Nucleus accumbens (tissue), 56 donors: ENCODE measurements at regions not wholly inside any gene's neighbourhood (a gene's known extent, or its start where the extent isn't known, plus 50 kb on each side); places are given as distances from the start of the nearest gene placed in this dataset.

ENCODE experiments used
- DNase-seq, 56 donors: peaks; one replicate each; lab custom pipeline; 2025; lab: John Stamatoyannopoulos, UW

DNA sequence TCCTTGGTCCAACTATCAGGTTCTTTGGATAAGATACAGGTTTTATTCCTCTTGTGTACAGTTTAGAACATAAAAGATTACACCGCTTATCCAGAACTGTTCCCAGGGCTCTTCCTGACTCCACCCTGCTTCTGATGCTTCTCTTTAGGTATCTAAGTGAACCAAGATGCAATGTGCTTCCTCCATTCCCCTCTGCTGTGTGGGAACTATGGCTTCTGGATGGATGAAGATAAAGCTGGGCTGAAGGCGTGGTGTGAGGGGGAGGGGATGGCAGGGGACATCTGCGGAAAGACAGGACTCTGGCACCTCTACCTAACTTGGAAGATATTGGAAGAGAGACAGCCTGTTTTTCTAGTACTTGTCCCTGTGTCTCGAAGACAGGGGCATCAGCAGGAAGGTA lies 209.9 kb upstream of the TBX20 start:
- DNase-seq = no peak

DNA sequence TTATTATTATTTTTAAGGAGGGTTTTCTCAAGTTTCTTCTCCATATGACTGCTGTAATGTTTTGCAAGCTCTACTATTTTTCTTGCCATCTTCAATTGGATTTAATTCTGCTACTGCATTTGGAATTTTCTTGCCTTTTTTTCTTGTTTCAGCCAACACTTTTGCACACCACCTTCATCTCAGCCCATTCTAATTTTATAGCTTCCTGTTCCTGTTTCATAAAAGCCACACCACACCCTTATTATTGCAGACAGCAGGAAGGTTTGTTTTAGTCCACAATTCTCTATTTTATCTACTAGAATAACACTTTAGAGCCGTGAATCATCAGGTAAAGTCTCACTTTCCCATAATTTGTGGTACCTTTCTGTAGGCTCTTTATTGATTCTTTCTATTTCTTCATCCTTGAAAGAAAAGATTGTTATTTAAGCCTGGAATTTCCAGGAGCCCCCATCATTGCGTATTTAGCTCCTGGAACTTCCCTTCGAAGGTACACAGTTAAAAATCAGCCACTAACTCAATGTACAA lies 209.3 kb upstream of the TBX20 start:
- DNase-seq = no peak

DNA sequence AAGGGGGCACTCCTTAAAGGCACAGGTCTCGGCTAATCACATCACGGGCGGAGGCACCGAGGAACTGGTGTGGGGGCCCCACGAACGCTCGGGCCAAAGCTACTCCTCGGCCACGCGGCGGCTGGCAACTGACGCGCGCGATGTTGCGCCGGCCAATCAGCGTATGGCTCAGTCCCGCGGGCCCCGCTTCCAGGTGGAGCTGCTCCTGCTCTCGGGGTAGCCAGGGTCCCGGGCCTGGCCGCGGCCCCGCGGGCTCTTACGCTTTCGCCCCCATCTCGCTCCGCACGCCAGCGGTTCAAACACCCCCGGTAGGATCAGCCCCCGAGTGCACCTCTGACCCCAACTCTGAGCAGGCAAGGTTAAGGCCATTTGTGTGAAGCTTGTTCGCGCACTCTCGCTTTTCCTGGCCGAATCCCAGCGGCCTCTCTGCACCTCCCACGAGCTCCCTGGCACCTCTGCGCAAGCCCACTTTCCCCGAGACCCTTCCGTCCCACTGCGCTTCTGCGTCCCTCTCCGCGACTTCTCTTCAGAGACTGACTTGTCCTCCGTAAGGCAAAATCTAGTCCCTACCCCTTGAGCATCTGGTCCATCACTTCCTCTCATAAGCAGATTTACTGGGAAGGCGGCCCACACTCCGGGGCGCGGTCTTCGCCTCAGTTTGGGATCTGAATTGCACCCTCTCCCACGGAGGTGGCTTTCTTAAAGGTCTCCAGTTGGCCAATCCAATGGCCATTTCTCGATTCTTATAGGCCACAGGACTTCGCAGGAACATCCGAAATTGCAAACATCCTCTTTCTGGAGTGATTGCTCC lies 200.9 kb upstream of the TBX20 start:
- DNase-seq = no peak

DNA sequence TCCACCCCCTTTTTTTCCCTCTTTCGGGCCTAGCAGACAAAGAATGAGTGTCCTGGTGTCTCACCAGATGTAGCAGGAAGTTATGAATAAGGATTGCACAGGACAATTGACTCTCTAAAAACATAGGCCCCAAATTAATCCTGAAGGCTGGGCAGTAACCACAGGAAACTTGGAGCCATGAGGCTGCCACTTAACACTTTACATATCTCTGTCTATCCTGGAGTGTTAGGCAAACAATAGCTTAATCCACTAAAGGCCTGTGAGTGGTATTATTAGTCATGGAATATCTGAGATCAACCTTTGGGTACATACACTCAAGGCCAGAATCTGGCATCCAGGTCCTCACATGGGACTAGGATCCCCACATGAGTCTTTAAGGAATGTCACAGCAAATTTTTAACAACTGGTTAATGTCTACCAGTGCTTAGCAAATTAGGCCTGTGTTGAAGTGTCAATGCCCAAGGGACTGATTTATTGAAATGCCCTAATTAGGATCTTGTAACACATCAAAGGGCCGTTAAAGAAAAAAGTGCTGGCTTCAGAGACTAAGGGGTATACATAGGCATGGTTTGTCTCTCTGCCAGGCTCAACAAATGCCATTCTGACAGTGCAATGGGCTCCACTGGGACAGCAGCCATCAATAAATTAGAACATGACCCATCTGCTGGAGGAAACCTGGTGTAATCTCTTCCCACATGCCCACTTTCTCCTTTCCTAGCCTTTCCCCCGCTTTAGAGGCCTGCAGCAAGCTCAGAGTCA lies 196.7 kb upstream of the TBX20 start:
- no peak for DNase-seq

DNA sequence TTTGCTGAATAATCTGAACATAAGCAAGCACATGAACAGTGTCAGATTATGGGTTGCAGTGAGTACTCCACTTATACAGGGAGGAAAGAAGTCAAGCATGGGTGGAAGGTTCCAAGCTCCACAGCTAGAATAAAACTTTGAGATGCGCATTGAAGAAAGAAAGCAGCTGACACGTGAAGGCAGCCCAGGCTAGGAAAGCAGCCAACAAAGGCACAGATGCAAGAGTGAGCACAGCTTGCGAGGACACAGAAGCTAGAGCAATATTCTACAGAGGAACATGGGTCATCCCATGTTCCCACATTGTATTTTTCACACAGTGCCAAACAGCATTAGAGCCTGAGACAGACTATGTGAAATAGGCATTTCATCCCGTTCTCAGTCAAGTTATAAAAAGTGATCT lies 194.6 kb upstream of the TBX20 start:
- DNase-seq = no peak

DNA sequence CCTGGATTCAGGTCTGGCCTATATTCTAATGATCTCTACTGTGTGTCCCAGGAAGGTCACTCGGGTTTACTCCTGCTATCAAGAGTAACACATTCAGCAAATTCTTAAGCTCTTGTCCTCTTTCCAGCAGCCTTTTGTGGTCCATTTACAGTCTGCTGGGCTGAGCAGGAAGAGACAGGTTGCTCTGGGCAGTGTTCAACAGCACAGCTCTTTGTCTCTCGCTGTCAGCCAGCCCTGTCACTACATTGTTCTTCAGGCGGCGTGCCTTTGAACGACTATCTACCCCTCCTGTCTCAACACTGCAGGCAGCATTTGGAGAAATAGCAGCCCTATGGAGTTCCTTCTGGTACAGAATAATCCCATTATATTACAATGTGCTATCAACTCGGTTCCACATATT lies 192.2 kb upstream of the TBX20 start:
- no peak for DNase-seq

DNA sequence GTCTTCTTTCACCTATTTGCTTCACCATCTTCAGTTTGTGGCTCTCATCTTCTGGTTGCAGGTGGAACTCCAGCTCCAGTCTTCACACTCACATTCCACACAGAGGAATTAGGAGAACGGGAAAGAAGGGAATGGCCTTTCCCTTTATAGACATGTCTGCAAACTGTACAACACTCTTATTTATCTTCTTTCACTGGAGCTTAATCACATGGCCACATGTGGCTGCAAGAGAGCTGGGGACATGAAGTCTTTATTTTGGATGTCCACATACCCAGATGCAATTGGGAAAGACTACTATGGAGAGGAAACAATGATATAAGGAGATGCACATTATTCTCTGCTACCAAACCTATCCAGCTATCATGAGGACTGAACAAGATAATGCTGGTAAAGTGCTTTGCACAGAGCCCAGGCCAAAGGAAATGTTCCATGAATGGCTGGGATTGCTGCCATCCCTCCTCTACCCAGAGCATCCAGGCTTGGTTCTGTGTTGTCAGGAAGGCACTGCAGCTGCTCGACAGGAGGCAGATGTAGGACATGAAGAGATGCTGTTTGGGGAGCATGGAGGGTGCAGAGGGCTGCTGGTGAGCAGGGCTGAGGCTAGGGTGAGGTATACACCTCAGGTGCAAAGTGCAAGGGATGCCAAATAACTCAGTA lies 183.8 kb upstream of the TBX20 start:
- DNase-seq = no peak

DNA sequence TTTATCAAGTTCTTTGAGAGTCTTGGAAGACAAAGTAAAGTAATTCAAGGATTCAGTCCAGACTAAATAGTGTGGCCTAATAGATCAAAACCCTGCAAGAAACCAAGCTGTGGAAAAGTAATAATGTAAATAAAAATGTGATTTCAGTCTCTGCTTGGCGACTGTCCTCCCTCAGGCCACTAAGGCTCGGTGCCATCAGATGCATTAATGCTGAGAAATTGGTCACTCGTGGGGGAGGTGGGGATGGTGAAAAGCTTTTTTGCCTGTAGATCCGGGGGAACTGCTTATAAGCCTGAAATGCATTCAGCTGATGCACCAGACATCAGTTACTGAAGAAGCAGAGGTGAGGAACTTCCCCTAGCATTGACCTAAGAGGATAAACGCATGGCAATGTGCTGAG lies 182.6 kb upstream of the TBX20 start:
- DNase-seq = no peak

DNA sequence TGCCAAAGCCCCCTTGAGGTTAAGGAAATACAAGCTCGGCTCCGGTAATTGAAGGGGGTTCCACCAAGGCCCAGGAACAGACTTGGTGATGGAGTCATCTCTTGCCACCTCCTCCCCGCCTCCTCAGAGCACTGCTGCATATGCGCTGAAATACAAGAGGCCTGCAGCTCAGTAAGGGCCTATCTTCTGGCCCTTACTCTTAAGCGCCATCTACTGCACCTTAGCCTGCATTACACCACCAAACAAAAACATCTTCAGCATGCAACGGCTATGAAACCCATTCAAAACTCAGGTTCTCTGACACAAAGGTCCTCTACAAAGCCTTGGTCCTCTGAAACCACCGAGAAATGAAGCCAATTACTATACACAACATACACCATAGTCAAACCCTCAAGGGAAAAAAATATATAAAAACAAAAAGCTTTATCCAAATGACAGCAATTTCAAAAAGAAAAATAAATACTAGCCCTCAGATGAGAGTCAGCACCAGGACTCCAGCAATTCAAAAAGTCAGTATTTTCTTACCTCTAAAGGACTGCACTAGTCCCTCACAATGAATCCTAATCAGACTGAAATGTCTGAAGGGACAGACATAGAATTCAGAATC lies 176.8 kb upstream of the TBX20 start:
- DNase-seq = no peak

DNA sequence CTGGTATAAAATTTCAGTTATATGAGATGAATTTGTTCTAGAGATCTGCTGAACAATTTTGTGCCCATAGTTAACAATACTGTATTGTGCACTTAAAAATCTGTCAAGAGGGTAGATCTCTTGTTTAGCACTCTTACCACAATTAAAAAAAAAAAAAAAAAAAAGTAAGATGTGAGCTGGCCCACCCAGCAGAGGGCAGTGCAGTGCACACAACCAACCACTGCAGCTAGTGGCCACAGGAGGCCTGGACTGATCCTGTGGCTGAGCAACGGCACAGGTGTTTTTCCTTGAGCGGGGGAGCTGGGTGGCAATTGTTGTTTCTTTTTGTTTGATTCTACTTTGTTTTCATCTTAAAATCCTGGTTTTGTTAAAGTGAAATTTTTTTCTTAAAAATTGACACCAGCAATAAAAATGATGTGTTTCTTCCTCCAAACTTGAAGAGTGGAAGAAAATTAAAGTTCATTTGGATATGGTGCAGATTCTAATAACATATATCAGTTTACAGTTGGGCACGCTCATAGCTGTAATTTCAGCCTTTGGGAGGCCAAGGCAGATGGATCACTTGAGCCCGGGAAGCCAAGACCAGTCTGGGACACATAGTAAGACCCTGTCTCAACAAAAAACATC lies 171.1 kb upstream of the TBX20 start:
- DNase-seq = peak in 12 of 56 donors; percentile 0 to 28 (median 6)

DNA sequence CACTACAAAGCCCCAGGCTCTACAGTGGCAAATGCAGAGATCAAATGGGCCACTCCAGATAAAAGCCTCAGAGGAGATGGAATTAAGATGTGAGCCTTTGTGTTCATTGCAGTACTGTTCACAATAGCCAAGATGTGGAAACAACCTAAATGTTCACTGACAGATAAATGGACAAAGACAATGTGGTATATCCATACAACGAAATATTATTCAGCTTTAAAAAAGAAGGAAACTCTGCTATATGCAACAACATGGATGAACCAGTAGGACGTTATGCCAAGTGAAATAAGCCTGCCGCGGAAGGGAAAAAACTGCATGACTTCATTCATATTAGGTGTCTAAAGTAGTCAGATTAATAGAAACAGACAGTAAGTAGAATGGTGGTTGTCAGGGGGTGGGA lies 170.5 kb upstream of the TBX20 start:
- DNase-seq = no peak

DNA sequence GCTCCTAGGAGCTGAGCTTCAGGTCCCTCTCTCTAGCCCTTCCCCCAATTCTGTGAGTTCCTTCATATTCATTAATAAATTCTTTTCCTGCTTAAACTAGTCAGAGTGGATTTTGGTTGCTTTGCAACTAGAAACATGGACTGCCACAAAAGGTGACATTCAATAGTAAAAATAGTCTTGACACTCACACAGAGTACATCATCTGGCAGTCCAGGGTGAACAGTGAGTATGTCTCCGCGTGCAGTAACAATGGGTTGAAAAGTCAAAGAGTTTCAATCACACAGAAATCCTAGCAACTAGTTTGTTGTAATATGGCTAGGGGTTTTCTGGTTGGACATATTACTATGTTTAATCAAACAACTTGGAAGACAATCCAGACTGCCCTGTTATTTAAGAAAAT lies 168.8 kb upstream of the TBX20 start:
- no peak for DNase-seq

DNA sequence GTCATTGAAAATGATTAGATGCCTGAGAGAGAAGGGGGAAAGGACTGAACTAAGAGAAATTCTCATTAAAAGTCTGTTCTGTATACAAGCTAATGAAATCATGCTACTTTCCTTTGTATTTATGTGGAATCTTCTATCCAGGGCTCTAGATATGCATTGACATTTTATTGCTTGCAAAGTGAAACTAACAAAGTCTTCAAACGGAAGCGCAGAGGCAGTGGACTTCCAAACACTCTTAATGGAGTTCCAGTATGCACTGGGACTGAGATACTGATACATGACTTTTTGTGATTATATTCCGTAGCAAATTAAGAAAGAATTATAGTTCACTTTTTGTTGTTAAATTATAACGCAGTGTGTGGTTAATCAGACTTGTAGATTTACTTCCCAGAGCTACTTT lies 166.8 kb upstream of the TBX20 start:
- no peak for DNase-seq

DNA sequence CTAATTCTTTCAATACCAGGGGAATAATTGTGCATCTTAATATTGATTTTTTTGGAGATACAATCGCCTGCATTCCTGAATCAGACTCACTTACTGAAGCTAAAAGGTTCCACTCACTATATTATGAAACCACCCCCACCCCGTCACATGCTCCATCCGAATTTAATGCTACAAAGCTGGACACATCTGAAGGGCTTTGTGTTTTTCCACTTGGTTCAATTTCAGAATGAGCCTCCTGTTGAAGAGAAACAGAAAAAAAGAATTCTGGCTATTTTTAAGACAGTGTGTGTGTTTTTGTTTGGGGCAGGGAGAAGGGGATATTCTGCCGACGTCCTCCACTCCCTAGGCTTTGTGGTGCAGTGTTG lies 165.5 kb upstream of the TBX20 start:
- no peak for DNase-seq

DNA sequence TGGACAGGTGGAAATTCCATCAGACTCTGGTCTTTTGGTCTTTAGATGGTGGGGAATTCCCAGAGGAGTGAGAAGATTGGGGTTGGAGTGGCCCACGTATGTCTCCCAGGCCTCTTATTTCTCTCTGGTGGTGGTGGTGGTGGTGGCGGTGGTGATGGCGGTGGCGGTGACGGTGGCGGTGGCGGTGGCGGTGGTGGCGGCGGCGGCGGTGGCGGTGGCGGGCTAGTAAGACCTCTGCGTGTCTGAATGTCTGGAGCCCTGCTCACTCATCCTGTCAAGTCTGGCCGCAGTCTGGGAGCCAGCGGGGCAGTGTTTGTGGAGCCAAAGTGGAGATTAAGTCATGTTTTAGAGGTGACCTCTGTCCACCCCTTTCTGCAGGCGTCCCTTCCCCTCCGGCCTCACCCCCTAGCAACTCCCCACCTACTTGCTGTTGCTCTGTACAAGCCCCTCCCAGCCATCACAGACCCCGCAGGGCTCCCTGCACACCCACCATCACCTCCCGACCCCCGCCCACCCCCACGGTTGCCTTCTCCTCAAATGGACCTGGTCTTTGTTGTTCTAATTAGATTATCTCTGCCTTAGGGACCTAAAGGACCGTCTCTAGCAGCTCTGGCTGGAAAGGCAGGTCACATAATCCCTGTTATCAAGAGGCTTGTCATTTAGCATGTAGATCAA lies 165.0 kb upstream of the TBX20 start:
- no peak for DNase-seq

DNA sequence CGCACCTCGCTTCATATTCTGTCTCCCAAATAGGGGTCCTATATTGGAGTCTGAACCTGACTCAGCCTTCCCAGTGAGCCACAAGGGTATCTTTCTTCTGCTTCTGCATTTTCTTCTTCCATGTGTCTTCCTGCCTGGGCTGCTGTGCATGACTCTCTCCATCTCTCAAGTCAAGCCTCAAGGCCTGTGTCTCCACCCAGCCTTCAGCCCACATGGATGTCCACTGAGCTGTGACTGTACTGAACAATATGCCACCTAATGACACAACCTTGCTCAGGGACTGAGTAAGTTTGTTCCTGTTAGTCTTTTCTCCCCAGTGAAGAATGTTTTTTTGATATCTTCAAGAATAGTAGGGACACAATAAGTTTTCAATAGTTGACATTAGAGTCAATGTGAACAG lies 162.7 kb upstream of the TBX20 start:
- no peak for DNase-seq

DNA sequence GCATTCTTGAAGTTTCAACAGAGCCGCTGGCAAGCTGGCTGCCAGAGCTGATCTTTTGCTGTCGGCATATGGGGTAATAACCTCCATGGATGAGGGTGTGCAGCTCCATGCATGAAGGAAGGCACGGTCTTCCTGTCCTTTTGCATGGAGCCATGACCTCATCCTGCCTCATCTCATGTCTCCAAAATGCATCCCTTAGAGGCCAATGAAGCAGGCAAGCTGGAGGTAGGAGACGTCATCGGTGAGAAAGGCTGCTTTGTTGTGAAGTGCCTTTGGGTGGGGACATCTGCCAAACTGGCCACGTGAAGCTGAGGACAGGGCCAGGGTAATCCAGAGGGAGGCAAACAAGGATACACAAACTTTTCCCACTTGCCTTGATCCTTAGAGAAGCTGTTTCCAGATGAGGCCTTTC lies 161.5 kb upstream of the TBX20 start:
- DNase-seq = no peak

DNA sequence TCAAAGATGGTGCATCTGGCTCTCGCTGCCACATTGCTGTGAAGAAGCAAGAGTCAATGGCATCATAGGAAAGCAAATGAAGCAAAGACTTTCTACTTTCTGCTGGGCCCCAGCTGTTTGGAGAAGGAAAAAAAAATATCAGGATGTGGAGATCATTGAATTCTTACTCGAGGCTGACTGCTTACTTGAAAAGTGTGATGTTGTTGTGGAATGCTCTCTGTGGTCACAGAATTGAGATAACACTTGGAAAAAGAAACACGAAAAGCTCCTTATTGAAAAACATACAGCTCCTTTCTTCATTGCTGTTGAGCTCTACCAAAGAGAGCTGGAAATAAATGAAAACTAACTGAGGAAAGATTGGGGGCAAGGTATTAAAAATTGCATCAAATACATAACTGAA lies 157.4 kb upstream of the TBX20 start:
- no peak for DNase-seq

DNA sequence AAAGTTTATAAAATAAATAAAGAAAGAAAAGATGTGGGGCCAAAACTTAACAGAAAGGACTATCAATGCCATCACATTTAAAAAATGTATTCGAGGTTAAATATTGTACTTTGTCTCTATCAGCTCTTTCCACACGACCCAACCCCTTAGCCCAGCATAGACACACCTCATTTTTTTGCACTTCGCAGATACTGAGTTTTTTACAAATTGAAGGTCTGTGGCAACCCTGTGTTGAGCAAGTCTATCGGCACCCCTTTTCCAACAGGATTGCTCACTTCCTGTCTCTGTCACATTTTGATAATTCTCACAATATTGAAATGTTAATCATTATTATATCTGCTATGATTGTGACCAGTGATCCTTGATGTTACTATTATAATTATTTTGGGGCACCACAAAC lies 151.6 kb upstream of the TBX20 start:
- DNase-seq = no peak
